Common myeloid progenitor, CD34-positive (primary cell): ENCODE measurements at regions not wholly inside any gene's neighbourhood (a gene's known extent, or its start where the extent isn't known, plus 50 kb on each side); places are given as distances from the start of the nearest gene placed in this dataset.
"Not testable (repeated sequence)": the region's sequence is repeated elsewhere in the genome, so short reads cannot be mapped to it uniquely, and the experiment has no call there.

ENCODE experiments used
- CTCF ChIA-PET: fragments of 350-600 bp; sonication (Branson Sonifier 250); formaldehyde crosslinking; loops from one replicate; lab custom pipeline; 2021; ENCODE audit warnings: antibody characterized with exemption; lab: Charles Lee
- POLR2A ChIA-PET: fragments of 350-600 bp; sonication (Branson Sonifier 250); formaldehyde crosslinking; loops from one replicate; lab custom pipeline; 2021; ENCODE audit warnings: antibody characterized with exemption; lab: Charles Lee
- DNase-seq, 3 donors: peaks; one replicate each; pipeline versions ENCODE4 v3.0.0 to v3.0.0-alpha.2; 2013
- H3K27ac ChIP-seq, 2 experiments: 1 replicate in 1 of 2; 2 replicates in 1 of 2; pipeline ENCODE4 v1.7.0; 2013; ENCODE audit warnings: inconsistent platforms in 2 of 2, low read length in 2 of 2, mild to moderate bottlenecking in 2 of 2, low read depth in 1 of 2, moderate library complexity in 1 of 2; ENCODE audit not compliant: severe bottlenecking in 2 of 2, insufficient read depth in 1 of 2, poor library complexity in 1 of 2
- H3K27me3 ChIP-seq, 5 experiments: replicated peaks in 2 of 5; 1 replicate in 3 of 5; 2 replicates in 2 of 5; pipeline versions ENCODE4 v1.6.1 to v1.7.0; 2013; ENCODE audit warnings: low read length in 4 of 5, mild to moderate bottlenecking in 2 of 5, moderate library complexity in 2 of 5, inconsistent platforms in 1 of 5; ENCODE audit not compliant: insufficient read depth in 5 of 5, control insufficient read depth in 4 of 5
- H3K36me3 ChIP-seq, 4 experiments: 1 replicate in 2 of 4; 2 replicates in 2 of 4; pipeline versions ENCODE4 v1.6.1 to v1.7.0; 2013; ENCODE audit warnings: low read length in 3 of 4, control low read depth in 1 of 4, mild to moderate bottlenecking in 1 of 4; ENCODE audit not compliant: control insufficient read depth in 4 of 4, insufficient read depth in 4 of 4
- H3K4me1 ChIP-seq, 4 experiments: 1 replicate in 3 of 4; 2 replicates in 1 of 4; pipeline versions ENCODE4 v1.6.1 to v1.7.1; 2013; ENCODE audit warnings: low read length in 3 of 4, mild to moderate bottlenecking in 3 of 4, control low read depth in 1 of 4, inconsistent platforms in 1 of 4, moderate library complexity in 1 of 4; ENCODE audit not compliant: control insufficient read depth in 4 of 4, insufficient read depth in 4 of 4; ENCODE audit errors: control extremely low read depth in 1 of 4
- H3K4me3 ChIP-seq, 7 experiments: 1 replicate in 4 of 7; 2 replicates in 3 of 7; pipeline versions ENCODE4 v1.5.1 to v1.7.0; 2013; ENCODE audit warnings: mild to moderate bottlenecking in 7 of 7, low read length in 6 of 7, moderate library complexity in 6 of 7, inconsistent platforms in 2 of 7, low read depth in 2 of 7, control low read depth in 1 of 7; ENCODE audit not compliant: insufficient read depth in 4 of 7, control insufficient read depth in 1 of 7; ENCODE audit errors: extremely low read depth in 1 of 7
- H3K9me3 ChIP-seq, 5 experiments: 1 replicate in 4 of 5; 2 replicates in 1 of 5; pipeline versions ENCODE4 v1.6.1 to v1.7.1; 2013; ENCODE audit warnings: low read length in 4 of 5, mild to moderate bottlenecking in 2 of 5, inconsistent platforms in 1 of 5, low read depth in 1 of 5, moderate library complexity in 1 of 5; ENCODE audit not compliant: control insufficient read depth in 4 of 5, insufficient read depth in 2 of 5; ENCODE audit errors: control extremely low read depth in 1 of 5
- WGBS: methylation state at CpG from one replicate; pipeline ENCODE4 v1.1.5; 2013; ENCODE audit not compliant: insufficient coverage; 5-methylcytosine and 5-hydroxymethylcytosine counted together

- ChIA-PET CTCF (no interaction called here), POLR2A (no interaction called here)
- Histone ChIP-seq H3K27me3 (no peaks in the 10 kb centered on the region), H3K36me3 (no peaks in the 10 kb centered on the region), H3K27ac (no peak overlapping the region), H3K4me1 (no peaks in the 10 kb centered on the region), H3K4me3 (no peak overlapping the region), H3K9me3 (peaks cover 0 to 8% (median 2%) of the 10 kb centered on the region in 5 experiments)
- DNase-seq = no peak
- no CpG with 5 or more reads among the region's 2 CpGs for WGBS
These were observed 911.9 kb downstream of the DTWD2 start for GRCh38 chr5:118076490-118076889.

GRCh38 chr5:118070041-118070440 is 918.3 kb downstream of the DTWD2 start:
- DNase-seq = no peak
- WGBS = 92% methylated on average over 2 of the region's 2 CpGs
- Histone ChIP-seq H3K27ac (no peak overlapping the region), H3K27me3 (no peaks in the 10 kb centered on the region), H3K9me3 (peaks cover 0 to 2% (median 0%) of the 10 kb centered on the region in 5 experiments), H3K4me3 (no peak overlapping the region), H3K4me1 (no peaks in the 10 kb centered on the region), H3K36me3 (no peaks in the 10 kb centered on the region)
- ChIA-PET CTCF (no interaction called here), POLR2A (interaction anchor here (0.5 kb wide), 1 partner anchor 563 kb away, joined by 3 read pairs; no protein-coding TSS in a partner anchor)

GRCh38 chr5:118069452-118069851 is 918.9 kb downstream of the DTWD2 start:
- DNase-seq = no peak
- no peaks in the 10 kb centered on the region for H3K4me1 ChIP-seq
- ChIA-PET POLR2A (no interaction called here), CTCF (no interaction called here)
- no peak overlapping the region for H3K27ac ChIP-seq
- H3K36me3 ChIP-seq = no peaks in the 10 kb centered on the region
- no peaks in the 10 kb centered on the region for H3K9me3 ChIP-seq
- no peak overlapping the region for H3K4me3 ChIP-seq
- no peaks in the 10 kb centered on the region for H3K27me3 ChIP-seq

- CTCF ChIA-PET = no interaction called here
- POLR2A ChIA-PET = no interaction called here
- Histone ChIP-seq H3K36me3 (no peaks in the 10 kb centered on the region), H3K4me3 (no peak overlapping the region), H3K27ac (no peak overlapping the region), H3K4me1 (no peaks in the 10 kb centered on the region), H3K27me3 (no peaks in the 10 kb centered on the region), H3K9me3 (no peaks in the 10 kb centered on the region)
- no peak for DNase-seq
These were observed 919.5 kb downstream of the DTWD2 start for GRCh38 chr5:118068886-118069285.

- H3K4me1 ChIP-seq, POLR2A ChIA-PET, H3K36me3 ChIP-seq, H3K4me3 ChIP-seq, CTCF ChIA-PET, H3K27me3 ChIP-seq, DNase-seq, H3K9me3 ChIP-seq, H3K27ac ChIP-seq: not testable (repeated sequence)
These were observed 924.5 kb downstream of the DTWD2 start for GRCh38 chr5:118063836-118064235.

- no CpG with 5 or more reads among the region's 2 CpGs for WGBS
These were observed 927.5 kb downstream of the DTWD2 start for GRCh38 chr5:118060833-118061232.

GRCh38 chr5:118052503-118052902 is 935.8 kb downstream of the DTWD2 start:
- Histone ChIP-seq H3K4me3 (no peak overlapping the region), H3K4me1 (no peaks in the 10 kb centered on the region), H3K27ac (no peak overlapping the region), H3K36me3 (no peaks in the 10 kb centered on the region), H3K27me3 (peaks cover 0 to 2% (median 0%) of the 10 kb centered on the region in 5 experiments), H3K9me3 (no peaks in the 10 kb centered on the region)
- DNase-seq = no peak
- ChIA-PET CTCF (no interaction called here), POLR2A (no interaction called here)

More at GRCh38 chr5:118060833-118061232, 927.5 kb downstream of the DTWD2 start:
- Histone ChIP-seq H3K4me1 (no peaks in the 10 kb centered on the region), H3K9me3 (no peaks in the 10 kb centered on the region), H3K27me3 (no peaks in the 10 kb centered on the region), H3K36me3 (no peaks in the 10 kb centered on the region), H3K4me3 (no peak overlapping the region), H3K27ac (no peak overlapping the region)
- POLR2A ChIA-PET = no interaction called here
- CTCF ChIA-PET = interaction anchor here (0.6 kb wide), 1 partner anchor 348 kb away, joined by 3 read pairs; no protein-coding TSS in a partner anchor
- DNase-seq = no peak
